ENCODE measurements at regions not wholly inside any gene's neighbourhood (a gene's known extent, or its start where the extent isn't known, plus 50 kb on each side); places are given as distances from the start of the nearest gene placed in this dataset.

- H3K27ac Mint-ChIP-seq: no peak overlapping the region
Observed at GRCh38 chr6:19032591-19033295, 645.6 kb downstream of the RNF144B start.

DNA sequence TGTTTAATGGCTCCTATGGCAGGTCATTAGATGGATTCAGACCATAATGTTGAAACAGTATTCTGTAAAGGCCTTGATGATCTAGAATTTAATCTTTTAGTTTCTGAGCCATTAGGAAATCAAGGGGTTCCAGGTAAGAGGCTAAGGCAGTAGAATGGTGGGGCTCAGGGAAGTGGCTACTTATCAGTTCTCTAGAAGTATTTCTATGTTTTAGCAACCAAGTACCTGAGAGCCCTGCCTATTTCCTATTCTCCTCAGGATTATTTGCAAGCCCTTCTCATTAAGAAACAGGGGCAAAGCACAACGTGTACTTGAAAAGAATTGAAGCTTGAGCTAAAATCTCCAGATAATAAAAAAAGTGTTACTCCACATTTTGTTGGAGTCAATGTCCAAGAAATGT is 646.5 kb downstream of the RNF144B start:
- no peak overlapping the region for H3K4me3 ChIP-seq (ENCODE audit: low read length)
- H3K27me3 Mint-ChIP-seq (ENCODE audit: insufficient read depth): no peaks in the 10 kb centered on the region
- TF ChIP-seq, protein P1, sequence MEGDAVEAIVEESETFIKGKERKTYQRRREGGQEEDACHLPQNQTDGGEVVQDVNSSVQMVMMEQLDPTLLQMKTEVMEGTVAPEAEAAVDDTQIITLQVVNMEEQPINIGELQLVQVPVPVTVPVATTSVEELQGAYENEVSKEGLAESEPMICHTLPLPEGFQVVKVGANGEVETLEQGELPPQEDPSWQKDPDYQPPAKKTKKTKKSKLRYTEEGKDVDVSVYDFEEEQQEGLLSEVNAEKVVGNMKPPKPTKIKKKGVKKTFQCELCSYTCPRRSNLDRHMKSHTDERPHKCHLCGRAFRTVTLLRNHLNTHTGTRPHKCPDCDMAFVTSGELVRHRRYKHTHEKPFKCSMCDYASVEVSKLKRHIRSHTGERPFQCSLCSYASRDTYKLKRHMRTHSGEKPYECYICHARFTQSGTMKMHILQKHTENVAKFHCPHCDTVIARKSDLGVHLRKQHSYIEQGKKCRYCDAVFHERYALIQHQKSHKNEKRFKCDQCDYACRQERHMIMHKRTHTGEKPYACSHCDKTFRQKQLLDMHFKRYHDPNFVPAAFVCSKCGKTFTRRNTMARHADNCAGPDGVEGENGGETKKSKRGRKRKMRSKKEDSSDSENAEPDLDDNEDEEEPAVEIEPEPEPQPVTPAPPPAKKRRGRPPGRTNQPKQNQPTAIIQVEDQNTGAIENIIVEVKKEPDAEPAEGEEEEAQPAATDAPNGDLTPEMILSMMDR (conservative IDR thresholded peaks at IDR 0.05): no peak
- 86 to 96% methylated on average over 1 of the region's 1 CpG for WGBS, 2 experiments (ENCODE audit: insufficient coverage in 1 of 2, insufficient read length in 1 of 2)
- no peaks in the 10 kb centered on the region for H3K4me1 ChIP-seq (ENCODE audit: control insufficient read depth, insufficient read depth, low read length)
- no peak overlapping the region for H3K4me3 Mint-ChIP-seq
- H3K9me3 ChIP-seq (ENCODE audit: control insufficient read depth, low read length): no peaks in the 10 kb centered on the region
- H3K27ac ChIP-seq (ENCODE audit: low read depth, low read length): peak overlapping the region; percentile 40
- DNase-seq: no peak
- H3K9me3 Mint-ChIP-seq: no peaks in the 10 kb centered on the region
- H3K36me3 Mint-ChIP-seq (ENCODE audit: low read depth): no peaks in the 10 kb centered on the region
- H3K4me1 Mint-ChIP-seq: no peaks in the 10 kb centered on the region
- H3K27ac Mint-ChIP-seq: no peak overlapping the region
- H3K9ac ChIP-seq (ENCODE audit: extremely low read depth, low read length, poor library complexity, severe bottlenecking): no peak overlapping the region
- H3K27me3 ChIP-seq (ENCODE audit: control insufficient read depth, insufficient read depth, low read length, poor library complexity, severe bottlenecking): no peaks in the 10 kb centered on the region
- H3K36me3 ChIP-seq (ENCODE audit: control insufficient read depth, insufficient read depth, low read length): no peaks in the 10 kb centered on the region

More at GRCh38 chr6:19032591-19033295, 645.6 kb downstream of the RNF144B start:
- H3K27me3 Mint-ChIP-seq (ENCODE audit: insufficient read depth): no peaks in the 10 kb centered on the region
- no peaks in the 10 kb centered on the region for H3K27me3 ChIP-seq (ENCODE audit: control insufficient read depth, insufficient read depth, low read length, poor library complexity, severe bottlenecking)
- no peaks in the 10 kb centered on the region for H3K36me3 Mint-ChIP-seq (ENCODE audit: low read depth)
- no peaks in the 10 kb centered on the region for H3K4me1 ChIP-seq (ENCODE audit: control insufficient read depth, insufficient read depth, low read length)
- no peak overlapping the region for H3K4me3 Mint-ChIP-seq
- H3K4me1 Mint-ChIP-seq: peaks cover 2% of the 10 kb centered on the region
- no peak for DNase-seq
- no peak overlapping the region for H3K9ac ChIP-seq (ENCODE audit: extremely low read depth, low read length, poor library complexity, severe bottlenecking)
- H3K36me3 ChIP-seq (ENCODE audit: control insufficient read depth, insufficient read depth, low read length): no peaks in the 10 kb centered on the region
- H3K4me3 ChIP-seq (ENCODE audit: low read length): no peak overlapping the region
- H3K27ac ChIP-seq (ENCODE audit: low read depth, low read length): peak overlapping the region; percentile 75
- no peaks in the 10 kb centered on the region for H3K9me3 ChIP-seq (ENCODE audit: control insufficient read depth, low read length)
- TF ChIP-seq, protein P1 (conservative IDR thresholded peaks at IDR 0.05): no peak
- H3K9me3 Mint-ChIP-seq: no peaks in the 10 kb centered on the region

- no peaks in the 10 kb centered on the region for H3K27me3 Mint-ChIP-seq (ENCODE audit: insufficient read depth)
- Histone ChIP-seq H3K27ac (ENCODE audit: low read depth, low read length) (peak overlapping the region; percentile 90), H3K9me3 (ENCODE audit: control insufficient read depth, low read length) (no peaks in the 10 kb centered on the region), H3K4me3 (ENCODE audit: low read length) (no peak overlapping the region), H3K4me1 (ENCODE audit: control insufficient read depth, insufficient read depth, low read length) (no peaks in the 10 kb centered on the region), H3K27me3 (ENCODE audit: control insufficient read depth, insufficient read depth, low read length, poor library complexity, severe bottlenecking) (no peaks in the 10 kb centered on the region), H3K9ac (ENCODE audit: extremely low read depth, low read length, poor library complexity, severe bottlenecking) (no peak overlapping the region), H3K36me3 (ENCODE audit: control insufficient read depth, insufficient read depth, low read length) (no peaks in the 10 kb centered on the region)
- no peak for DNase-seq
- no peaks in the 10 kb centered on the region for H3K36me3 Mint-ChIP-seq (ENCODE audit: low read depth)
- no peaks in the 10 kb centered on the region for H3K9me3 Mint-ChIP-seq
- H3K4me1 Mint-ChIP-seq: no peaks in the 10 kb centered on the region
- TF ChIP-seq, protein P1 (conservative IDR thresholded peaks at IDR 0.05): no peak
- WGBS, 2 experiments (ENCODE audit: insufficient coverage in 1 of 2, insufficient read length in 1 of 2): 79% methylated on average over 2 of the region's 2 CpGs
- H3K4me3 Mint-ChIP-seq: no peak overlapping the region
- H3K27ac Mint-ChIP-seq: no peak overlapping the region
Observed at GRCh38 chr6:19034986-19035385, 647.8 kb downstream of the RNF144B start.

All from endodermal cell (in vitro differentiated cells).